GM19035 (cell line): ENCODE measurements at regions not wholly inside any gene's neighbourhood (a gene's known extent, or its start where the extent isn't known, plus 50 kb on each side); places are given as distances from the start of the nearest gene placed in this dataset.

Experiments used
- ATAC-seq: cut with Tn5 transposase; IDR thresholded peaks from one replicate; pipeline ENCODE4 v1.9.1; 2021; ENCODE audit not compliant: unreplicated experiment

- ATAC-seq, result no peak
Measured at GRCh38 chr3:189455009-189455408, 176.2 kb upstream of the TP63 start.

DNA sequence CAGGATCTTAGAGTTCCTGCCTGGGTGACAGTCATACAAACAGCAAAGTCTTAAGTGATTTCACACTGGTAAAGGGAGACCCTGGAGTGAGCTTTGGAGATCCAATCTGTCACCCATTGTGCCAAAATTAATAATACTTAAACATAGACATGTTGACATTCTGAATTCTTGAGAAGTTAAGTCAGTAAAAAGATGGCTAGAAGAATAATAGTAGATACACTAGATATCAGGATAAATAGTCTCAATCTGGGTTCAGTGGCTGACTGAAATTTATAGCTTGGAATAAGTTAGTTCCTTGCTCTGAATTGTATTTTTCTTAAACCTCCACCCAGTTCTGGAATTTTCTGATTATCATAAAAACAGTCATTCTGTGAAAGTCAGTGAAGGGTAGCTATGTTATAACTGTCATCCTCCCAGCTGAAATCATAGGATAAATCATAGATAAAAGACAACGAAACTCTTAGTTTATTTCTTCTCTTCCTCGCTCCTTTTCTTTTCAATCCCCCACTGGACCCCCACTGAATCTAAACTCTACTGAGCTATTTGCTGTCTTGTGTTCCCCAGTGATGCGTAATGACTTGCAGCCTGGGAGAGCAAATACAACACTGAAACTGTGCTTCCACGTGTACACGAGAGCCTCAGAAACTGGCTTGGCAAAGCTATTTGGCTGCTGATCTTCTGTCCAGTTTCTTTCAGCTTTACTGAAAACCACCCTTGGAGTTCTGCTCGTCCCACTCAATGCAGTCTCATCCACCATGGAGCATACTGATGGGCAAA is 175.4 kb upstream of the TP63 start:
- no peak for ATAC-seq

DNA sequence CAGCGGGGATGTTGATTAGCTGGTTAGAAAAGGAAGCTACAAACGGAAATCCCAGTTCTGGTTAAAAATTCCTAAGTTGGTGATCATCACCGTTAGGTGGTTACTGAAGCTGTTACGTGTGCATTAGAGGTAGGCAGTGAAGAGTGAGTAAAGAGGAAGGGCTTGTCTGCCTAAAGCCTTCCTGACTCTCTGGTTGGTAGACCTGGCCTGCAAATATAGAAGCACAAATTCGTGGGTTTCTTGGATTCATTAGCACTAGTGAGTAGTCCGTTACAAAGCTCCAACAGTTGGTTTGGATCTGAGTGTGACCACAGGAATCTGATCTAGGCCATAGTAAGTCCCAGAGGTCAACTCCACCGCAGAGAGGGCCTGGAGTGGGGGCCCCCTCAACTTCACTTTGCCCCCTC is 174.0 kb upstream of the TP63 start:
- ATAC-seq, result no peak

DNA sequence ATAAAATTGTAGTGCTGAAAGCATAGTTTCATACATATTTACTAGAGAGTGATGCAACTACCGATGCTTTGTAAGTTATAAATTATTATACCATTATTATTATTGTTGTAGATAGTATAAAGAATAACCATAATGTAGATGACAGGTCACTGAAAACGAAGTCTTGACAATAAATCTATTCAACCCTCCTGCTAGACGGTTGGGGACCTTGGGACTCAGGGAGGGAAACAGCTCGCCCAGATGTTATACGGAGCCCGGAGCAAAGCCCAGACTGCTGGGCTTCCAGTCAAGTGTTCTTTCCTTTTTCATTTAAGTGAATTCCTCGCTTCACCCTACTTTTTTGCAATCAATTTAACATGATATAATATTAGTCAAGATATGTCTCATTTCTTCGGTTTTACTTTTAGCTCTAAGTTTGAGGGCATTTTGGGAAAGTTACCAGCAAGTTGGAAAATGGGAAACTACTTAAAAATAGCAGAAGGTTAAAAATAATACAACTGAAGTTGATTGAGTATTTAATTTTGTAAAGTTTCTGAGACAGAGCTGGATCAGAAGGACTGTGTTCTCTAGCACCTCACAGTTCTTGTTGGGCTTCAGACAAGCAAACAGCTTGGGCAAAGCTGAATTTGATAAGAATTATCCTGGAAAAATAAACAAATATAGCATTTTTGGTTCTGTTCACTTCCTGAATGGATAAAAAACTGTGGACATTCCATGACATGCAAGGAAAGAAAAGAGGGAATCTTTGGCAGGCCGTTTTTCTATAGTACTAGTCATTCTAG is 173.4 kb upstream of the TP63 start:
- ATAC-seq, result no peak

GRCh38 chr3:189458528-189458927 is 172.7 kb upstream of the TP63 start:
- ATAC-seq, result no peak

GRCh38 chr3:189459231-189459630 is 172.0 kb upstream of the TP63 start:
- no peak for ATAC-seq

DNA sequence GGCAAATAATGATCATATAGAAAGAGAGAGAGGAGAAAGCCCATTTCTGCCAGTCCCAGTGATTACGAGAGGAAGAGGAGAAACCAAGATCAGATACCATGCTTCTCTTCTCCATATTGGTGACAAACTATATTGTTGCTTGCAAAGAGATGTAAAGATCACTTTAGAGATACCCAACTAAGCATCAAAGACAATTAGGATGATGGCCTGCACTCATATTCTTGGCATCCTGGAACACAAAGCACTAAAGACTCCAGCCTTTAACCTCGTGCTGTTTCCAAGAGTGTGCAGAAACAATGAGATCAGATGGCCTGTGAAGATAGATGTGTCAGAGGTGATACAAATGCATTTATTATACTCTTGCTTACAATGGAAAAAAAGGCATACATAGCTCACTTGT is 170.7 kb upstream of the TP63 start:
- no peak for ATAC-seq

DNA sequence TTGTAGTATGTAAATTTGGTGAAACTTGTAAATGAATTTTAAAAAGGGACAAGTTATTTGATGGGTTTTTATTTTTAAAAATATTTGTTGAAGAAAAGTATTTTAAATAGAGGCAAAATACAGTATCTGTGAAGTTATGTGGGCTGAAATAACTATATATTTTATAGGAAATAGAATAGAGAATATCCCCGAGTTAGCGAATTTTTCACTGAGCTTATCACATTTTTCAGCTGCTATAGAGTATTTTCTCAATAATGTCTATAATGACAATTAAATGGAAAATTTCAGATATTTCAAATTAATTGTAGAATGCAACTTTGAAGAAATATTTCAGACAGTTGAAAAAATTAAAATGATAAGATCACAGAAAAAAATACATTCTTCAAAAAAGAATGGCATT is 166.4 kb upstream of the TP63 start:
- no peak for ATAC-seq

GRCh38 chr3:189466004-189466403 is 165.2 kb upstream of the TP63 start:
- ATAC-seq, result no peak

DNA sequence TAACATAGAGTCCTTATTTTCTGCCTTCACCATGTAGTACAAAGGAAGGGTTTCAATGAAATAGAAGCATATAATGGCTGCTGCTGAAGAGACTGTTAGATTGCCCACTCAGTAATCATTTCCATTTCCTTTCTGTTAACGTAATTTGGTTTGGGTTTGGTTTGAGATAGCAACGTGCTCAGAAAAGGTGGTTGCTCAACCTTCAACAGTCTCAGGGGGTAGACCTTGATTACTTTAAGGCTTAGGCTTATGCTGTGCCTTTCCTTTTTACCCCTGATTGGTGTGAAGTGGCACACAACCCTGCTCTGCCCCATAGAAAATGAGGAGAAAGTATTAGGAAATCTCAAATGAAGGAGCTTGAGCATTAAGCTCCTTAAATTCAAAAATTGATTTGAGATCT is 163.7 kb upstream of the TP63 start:
- no peak for ATAC-seq

DNA sequence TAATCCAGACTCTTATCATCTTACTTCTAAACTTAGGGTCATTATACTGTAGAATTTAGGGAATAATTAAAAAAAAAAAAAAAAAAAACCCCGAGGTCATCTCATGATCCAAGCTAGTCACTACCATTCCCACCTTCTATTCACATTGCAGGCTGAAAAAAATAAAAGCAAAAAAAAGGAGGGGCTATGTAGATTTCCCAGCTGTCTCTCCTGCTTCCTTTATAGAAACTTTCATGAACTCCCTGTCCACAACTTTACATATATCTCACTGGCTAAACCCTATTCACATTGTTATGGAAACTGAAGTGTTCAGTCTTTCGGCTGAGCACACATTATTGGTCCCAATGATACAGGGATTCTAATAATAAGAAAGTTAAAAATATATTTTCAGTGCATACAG is 156.2 kb upstream of the TP63 start:
- ATAC-seq, result no peak

- ATAC-seq, result no peak
Measured at GRCh38 chr3:189477614-189478013, 153.6 kb upstream of the TP63 start.

GRCh38 chr3:189486556-189486955 is 144.6 kb upstream of the TP63 start:
- no peak for ATAC-seq

GRCh38 chr3:189488241-189488767 is 142.9 kb upstream of the TP63 start:
- no peak for ATAC-seq

GRCh38 chr3:189490337-189490736 is 140.9 kb upstream of the TP63 start:
- no peak for ATAC-seq

GRCh38 chr3:189490749-189491148 is 140.4 kb upstream of the TP63 start:
- no peak for ATAC-seq

DNA sequence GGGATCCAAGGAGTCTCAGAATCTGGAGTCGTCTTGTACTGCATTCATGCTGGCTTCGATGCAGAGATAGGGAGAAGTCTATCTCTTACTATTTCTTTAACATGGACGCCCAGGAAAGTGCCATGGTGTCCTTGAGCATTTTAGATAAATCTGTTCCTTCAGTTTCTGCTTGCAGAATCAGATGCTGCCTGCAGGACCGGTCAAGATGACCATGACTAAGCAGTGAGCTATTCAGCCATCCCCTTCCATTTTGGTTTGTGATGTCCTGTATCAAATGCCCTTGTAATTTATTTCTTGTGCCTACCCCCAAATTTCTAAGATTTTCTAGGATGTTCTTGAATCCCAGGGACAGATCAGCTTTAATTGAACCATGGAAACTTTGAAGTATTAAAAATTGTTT is 139.4 kb upstream of the TP63 start:
- no peak for ATAC-seq

DNA sequence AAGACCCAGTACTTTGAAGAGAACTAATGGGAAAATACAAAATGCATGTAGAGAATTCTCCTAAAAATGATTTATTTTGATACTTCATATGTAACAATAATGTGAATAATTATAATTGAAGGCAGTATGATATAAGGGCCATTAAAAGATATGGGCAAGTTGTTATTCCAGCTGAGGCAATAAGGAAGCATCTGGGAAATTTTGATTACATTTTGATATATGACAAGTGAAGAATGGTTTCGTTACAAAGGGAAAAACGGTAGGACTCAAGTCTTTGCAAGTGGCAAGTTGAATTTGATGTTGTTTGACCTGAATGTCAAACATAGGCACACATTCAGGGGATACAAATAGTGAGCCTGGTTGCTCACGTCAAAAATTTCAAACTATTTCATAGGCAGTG is 137.9 kb upstream of the TP63 start:
- ATAC-seq, result no peak

DNA sequence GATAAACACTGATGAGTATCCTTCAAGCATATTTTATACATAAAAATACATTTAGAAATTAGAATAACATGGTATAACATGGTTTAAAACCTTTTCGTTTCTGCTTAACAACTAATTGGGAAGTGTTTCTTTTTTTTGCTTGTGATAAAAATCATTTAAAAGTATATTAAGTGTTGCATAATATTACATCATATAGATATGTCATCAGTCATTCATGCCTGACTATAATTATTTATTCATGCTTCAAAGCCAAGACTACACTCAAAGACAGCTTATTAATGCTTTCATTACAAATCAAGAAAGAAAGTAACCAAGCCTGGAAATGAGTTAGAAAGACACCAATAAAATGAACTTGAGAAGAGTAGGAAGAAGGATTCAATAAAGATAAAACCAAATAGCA is 136.6 kb upstream of the TP63 start:
- no peak for ATAC-seq

- no peak for ATAC-seq
Measured at GRCh38 chr3:189496375-189497138, 134.6 kb upstream of the TP63 start.

GRCh38 chr3:189498995-189499704 is 132.0 kb upstream of the TP63 start:
- no peak for ATAC-seq
